UCSD-AML1 (cell line): ENCODE measurements at regions not wholly inside any gene's neighbourhood (a gene's known extent, or its start where the extent isn't known, plus 50 kb on each side); places are given as distances from the start of the nearest gene placed in this dataset.

ENCODE experiments used
- DNase-seq: peaks from one replicate; lab custom pipeline; 2025; ENCODE audit not compliant: unreplicated experiment; lab: John Stamatoyannopoulos, UW

GRCh38 chr13:44271473-44271872 is 102.2 kb upstream of the SERP2 start:
- no peak for DNase-seq

- no peak for DNase-seq
Observed at GRCh38 chr13:44271915-44272341, 101.7 kb upstream of the SERP2 start.

- DNase-seq: no peak
Observed at GRCh38 chr13:44272692-44273091, 100.9 kb upstream of the SERP2 start.

GRCh38 chr13:44273216-44273615 is 100.4 kb upstream of the SERP2 start:
- no peak for DNase-seq

- DNase-seq: no peak
Observed at GRCh38 chr13:44273991-44274770, 99.4 kb upstream of the SERP2 start.

- no peak for DNase-seq
Observed at GRCh38 chr13:44274771-44275205, 98.8 kb upstream of the SERP2 start.

- DNase-seq: no peak
Observed at GRCh38 chr13:44275381-44275780, 98.2 kb upstream of the SERP2 start.

- no peak for DNase-seq
Observed at GRCh38 chr13:44276061-44276460, 97.6 kb upstream of the SERP2 start.

- DNase-seq: no peak
Observed at GRCh38 chr13:44277459-44277858, 96.2 kb upstream of the SERP2 start.

GRCh38 chr13:44278166-44278565 is 95.5 kb upstream of the SERP2 start:
- DNase-seq: no peak

GRCh38 chr13:44280456-44280855 is 93.2 kb upstream of the SERP2 start:
- DNase-seq: no peak

GRCh38 chr13:44281252-44282000 is 92.2 kb upstream of the SERP2 start:
- DNase-seq: no peak

- no peak for DNase-seq
Observed at GRCh38 chr13:44283600-44283999, 90.0 kb upstream of the SERP2 start.

- no peak for DNase-seq
Observed at GRCh38 chr13:44287958-44288357, 85.7 kb upstream of the SERP2 start.

GRCh38 chr13:44292545-44292944 is 81.1 kb upstream of the SERP2 start:
- no peak for DNase-seq

- no peak for DNase-seq
Observed at GRCh38 chr13:44293374-44293773, 80.2 kb upstream of the SERP2 start.

- no peak for DNase-seq
Observed at GRCh38 chr13:44293908-44294735, 79.5 kb upstream of the SERP2 start.

GRCh38 chr13:44294876-44295275 is 78.7 kb upstream of the SERP2 start:
- no peak for DNase-seq

- no peak for DNase-seq
Observed at GRCh38 chr13:44296856-44297255, 76.8 kb upstream of the SERP2 start.

GRCh38 chr13:44298314-44298713 is 75.3 kb upstream of the SERP2 start:
- DNase-seq: no peak

- DNase-seq: no peak
Observed at GRCh38 chr13:44299152-44299943, 74.3 kb upstream of the SERP2 start.
